HPDE6-E6E7 (cell line): ENCODE measurements at regions not wholly inside any gene's neighbourhood (a gene's known extent, or its start where the extent isn't known, plus 50 kb on each side); places are given as distances from the start of the nearest gene placed in this dataset.
"Not testable (repeated sequence)": the region's sequence is repeated elsewhere in the genome, so short reads cannot be mapped to it uniquely, and the experiment has no call there.

ENCODE experiments used
- DNase-seq: peaks from one replicate; pipeline ENCODE4 v3.0.0; 2011; ENCODE audit warnings: missing footprints; ENCODE audit errors: extremely low spot score

- no peak for DNase-seq
Observed at GRCh38 chr4:13893987-13894386, 266.5 kb upstream of the BOD1L1 start.

GRCh38 chr4:13900780-13901179, 273.3 kb upstream of the BOD1L1 start:
- DNase-seq = no peak

- DNase-seq = no peak
Observed at GRCh38 chr4:13902146-13902545, 274.6 kb upstream of the BOD1L1 start.

GRCh38 chr4:13903061-13903460, 275.5 kb upstream of the BOD1L1 start:
- DNase-seq = no peak

GRCh38 chr4:13903901-13904300, 276.4 kb upstream of the BOD1L1 start:
- no peak for DNase-seq

- DNase-seq = no peak
Observed at GRCh38 chr4:13905543-13905942, 278.0 kb upstream of the BOD1L1 start.

GRCh38 chr4:13906727-13907126, 279.2 kb upstream of the BOD1L1 start:
- no peak for DNase-seq

- DNase-seq = peak; percentile 95
Observed at GRCh38 chr4:13907255-13907751, 279.8 kb upstream of the BOD1L1 start.

- no peak for DNase-seq
Observed at GRCh38 chr4:13908455-13908854, 280.9 kb upstream of the BOD1L1 start.

GRCh38 chr4:13910556-13910955, 283.0 kb upstream of the BOD1L1 start:
- DNase-seq = no peak

GRCh38 chr4:13911256-13911655, 283.7 kb upstream of the BOD1L1 start:
- DNase-seq = no peak

- DNase-seq = no peak
Observed at GRCh38 chr4:13912436-13912925, 285.0 kb upstream of the BOD1L1 start.

- no peak for DNase-seq
Observed at GRCh38 chr4:13912966-13913365, 285.4 kb upstream of the BOD1L1 start.

- DNase-seq = no peak
Observed at GRCh38 chr4:13917015-13917414, 289.5 kb upstream of the BOD1L1 start.

- DNase-seq = no peak
Observed at GRCh38 chr4:13918110-13918509, 290.6 kb upstream of the BOD1L1 start.

- DNase-seq = no peak
Observed at GRCh38 chr4:13918991-13919441, 291.5 kb upstream of the BOD1L1 start.

GRCh38 chr4:13920111-13920875, 292.8 kb upstream of the BOD1L1 start:
- DNase-seq = peak; percentile 58

- peak; percentile 91 for DNase-seq
Observed at GRCh38 chr4:13920901-13921300, 293.4 kb upstream of the BOD1L1 start.

- no peak for DNase-seq
Observed at GRCh38 chr4:13921805-13922204, 294.3 kb upstream of the BOD1L1 start.

- DNase-seq = no peak
Observed at GRCh38 chr4:13922459-13922858, 294.9 kb upstream of the BOD1L1 start.

GRCh38 chr4:13922873-13923645, 295.5 kb upstream of the BOD1L1 start:
- DNase-seq = no peak

- not testable (repeated sequence) for DNase-seq
Observed at GRCh38 chr4:13924900-13925299, 297.4 kb upstream of the BOD1L1 start.

- DNase-seq = no peak
Observed at GRCh38 chr4:13928214-13928613, 300.7 kb upstream of the BOD1L1 start.
